HG03095 (cell line): ENCODE measurements at regions not wholly inside any gene's neighbourhood (a gene's known extent, or its start where the extent isn't known, plus 50 kb on each side); places are given as distances from the start of the nearest gene placed in this dataset.
"Not testable (repeated sequence)": the region's sequence is repeated elsewhere in the genome, so short reads cannot be mapped to it uniquely, and the experiment has no call there.

Experiments
- ATAC-seq: cut with Tn5 transposase; IDR thresholded peaks from one replicate; pipeline ENCODE4 v1.9.1; 2021; ENCODE audit warnings: moderate library complexity; ENCODE audit not compliant: unreplicated experiment

GRCh38 chr5:17951392-17952169 lies 317.3 kb downstream of the TAF11L14 start:
- ATAC-seq: no peak

- ATAC-seq: no peak
Measured at GRCh38 chr5:17952231-17952630, 318.0 kb downstream of the TAF11L14 start.

GRCh38 chr5:17964067-17964466 lies 329.8 kb downstream of the TAF11L14 start:
- no peak for ATAC-seq

DNA sequence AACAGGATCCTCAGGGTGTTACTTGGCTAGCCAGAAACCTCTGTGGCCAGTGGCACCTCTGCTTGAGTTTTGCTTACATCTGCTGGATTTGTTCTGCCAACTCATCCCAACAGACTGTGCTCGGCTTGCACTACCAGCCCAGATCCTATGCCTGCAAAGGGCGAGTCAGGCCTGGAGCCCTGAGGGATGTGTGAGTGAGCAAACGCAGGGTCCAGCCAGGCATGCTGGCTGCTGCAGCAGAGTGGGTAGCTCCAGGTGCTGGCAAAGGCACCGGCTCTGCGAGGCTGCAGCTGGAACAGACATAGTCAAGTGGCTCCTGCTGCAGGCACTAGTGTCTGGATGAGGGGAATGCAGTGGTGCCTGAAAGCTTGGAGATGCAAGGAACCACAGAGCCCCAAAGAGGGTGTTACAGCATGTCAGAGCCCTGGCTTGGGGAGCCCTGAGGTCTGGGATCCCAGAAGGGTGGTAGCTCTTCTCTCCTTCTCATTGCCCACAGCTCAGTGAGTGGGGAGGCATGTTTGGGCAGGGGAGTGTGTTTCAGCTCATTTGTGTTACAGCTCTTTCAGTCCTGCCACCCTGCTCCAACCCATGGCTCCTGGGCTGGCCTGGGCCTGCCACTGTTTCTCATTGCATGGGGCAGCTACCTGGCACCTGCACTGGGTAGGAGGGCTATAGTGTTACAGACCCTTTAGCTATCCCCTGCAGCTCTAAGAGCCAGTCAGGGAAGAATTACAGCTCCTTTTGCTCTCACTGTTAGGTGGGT lies 332.6 kb downstream of the TAF11L14 start:
- no peak for ATAC-seq

DNA sequence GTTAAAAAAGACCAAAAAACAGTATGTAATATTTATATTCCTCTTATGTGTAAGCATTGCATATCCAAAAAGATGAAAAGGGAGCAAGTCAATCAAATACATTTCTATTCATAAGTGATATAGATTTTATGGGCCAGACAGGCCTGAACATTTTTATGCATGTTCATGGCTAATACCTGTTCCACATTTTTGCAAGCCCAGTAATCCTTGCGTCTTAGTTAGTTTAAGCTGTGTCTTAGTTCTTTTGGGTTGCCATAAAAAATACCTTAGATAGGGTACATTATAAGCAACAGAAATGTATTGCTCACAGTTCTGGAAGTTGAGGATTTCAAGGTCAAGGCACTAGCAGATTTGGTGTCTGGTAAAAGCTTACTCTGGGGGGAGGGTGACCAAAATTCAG lies 342.1 kb downstream of the TAF11L14 start:
- no peak for ATAC-seq

- ATAC-seq: no peak
Measured at GRCh38 chr5:17978954-17979353, 344.7 kb downstream of the TAF11L14 start.

DNA sequence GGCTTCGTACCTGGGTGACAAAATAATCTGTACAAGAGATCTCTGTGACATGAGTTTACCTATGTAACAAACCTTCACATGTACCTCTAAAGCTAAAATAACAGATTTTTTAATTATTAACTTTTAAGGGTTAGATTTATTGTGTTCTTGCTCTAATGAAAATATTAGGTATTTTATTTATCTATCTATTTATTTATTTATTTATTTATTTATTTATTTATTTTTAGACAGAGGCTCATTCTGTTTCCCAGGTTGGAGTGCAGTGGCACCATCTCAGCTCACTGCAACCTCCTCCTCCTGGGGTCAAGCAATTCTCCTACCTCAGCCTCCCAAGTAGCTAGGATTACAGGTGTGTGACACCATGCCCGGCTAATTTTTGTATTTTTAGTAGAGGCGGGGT lies 348.4 kb downstream of the TAF11L14 start:
- ATAC-seq: not testable (repeated sequence)

DNA sequence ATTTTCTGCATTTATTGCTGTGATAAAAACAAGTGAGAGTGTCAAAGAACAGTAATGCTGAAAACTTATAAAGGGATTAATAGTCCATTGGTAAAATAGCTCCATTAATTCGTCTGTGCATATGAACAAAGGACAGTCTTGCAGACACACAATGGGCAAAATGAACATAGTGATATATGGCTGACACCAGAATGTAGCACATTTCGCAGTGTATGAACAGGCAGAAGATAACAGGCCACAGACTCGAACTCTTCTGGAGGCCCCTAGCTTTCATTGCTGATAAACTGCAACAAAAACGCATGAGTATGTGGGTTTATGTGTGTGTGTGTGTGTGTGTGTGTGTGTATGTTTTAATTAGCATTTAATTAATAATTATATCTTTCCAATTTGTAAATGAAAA lies 354.8 kb downstream of the TAF11L14 start:
- ATAC-seq: no peak

- ATAC-seq: no peak
Measured at GRCh38 chr5:17989567-17990563, 355.6 kb downstream of the TAF11L14 start.

DNA sequence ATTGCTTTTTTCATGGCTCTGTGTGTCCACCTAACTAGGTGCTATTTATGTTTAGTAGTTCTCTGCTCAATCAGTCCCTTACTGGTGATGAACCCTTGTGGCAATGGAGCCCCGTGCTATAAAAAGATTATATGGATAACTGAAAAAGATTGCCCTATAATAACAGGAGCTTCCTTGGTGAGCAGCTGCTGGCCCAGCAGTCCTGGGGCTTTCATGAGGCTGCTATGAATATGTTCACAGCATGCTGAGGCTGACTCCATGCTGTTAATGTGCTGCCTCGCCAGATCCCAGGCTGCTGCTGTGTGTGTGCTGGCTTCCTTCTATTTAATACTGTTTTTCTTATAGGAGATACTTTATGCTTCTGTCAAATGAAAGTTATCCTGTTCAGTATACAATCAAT lies 357.5 kb downstream of the TAF11L14 start:
- ATAC-seq: no peak

GRCh38 chr5:17992291-17992690 lies 358.0 kb downstream of the TAF11L14 start:
- ATAC-seq: no peak

- ATAC-seq: no peak
Measured at GRCh38 chr5:17995997-17996396, 361.7 kb downstream of the TAF11L14 start.

GRCh38 chr5:17999858-18000257 lies 365.6 kb downstream of the TAF11L14 start:
- ATAC-seq: no peak

DNA sequence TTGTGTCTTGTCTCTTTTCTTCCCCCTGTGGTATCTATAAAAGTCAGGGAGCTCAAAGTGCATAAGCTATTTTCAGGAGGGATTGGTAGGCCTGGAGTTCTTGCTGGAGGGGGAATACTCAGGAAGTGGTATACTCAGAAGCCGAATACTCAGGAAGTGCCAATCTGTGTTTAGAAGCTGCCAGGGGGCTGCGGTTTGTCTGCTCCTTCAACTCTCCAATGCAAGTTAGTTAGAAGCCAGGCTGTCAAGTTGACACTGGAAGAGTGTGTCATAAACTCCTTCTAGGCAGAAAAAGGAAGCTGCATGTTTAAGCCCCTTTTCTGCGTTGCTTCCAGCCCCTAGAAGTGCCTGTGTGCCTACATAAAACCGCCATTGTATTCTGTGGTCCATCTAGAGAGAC lies 366.5 kb downstream of the TAF11L14 start:
- no peak for ATAC-seq

DNA sequence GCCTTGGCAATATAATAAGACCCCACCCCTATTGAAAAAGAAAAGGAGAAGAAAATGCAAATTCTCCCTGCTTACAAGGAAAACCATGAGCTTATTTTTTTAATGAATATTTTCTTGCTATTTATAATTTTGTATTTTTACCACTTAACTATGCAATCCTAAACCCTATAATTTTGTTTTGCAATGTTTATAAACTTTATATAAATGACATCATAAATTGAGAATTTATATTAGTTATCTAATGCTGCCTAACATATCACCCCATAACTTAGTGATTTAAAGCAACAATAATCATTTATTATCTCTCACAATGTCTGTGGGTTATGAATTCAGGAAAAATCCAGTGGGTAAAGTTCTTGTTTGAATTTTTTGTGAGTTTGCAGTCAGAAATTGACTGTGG lies 369.1 kb downstream of the TAF11L14 start:
- ATAC-seq: no peak

- ATAC-seq: no peak
Measured at GRCh38 chr5:18003784-18004183, 369.5 kb downstream of the TAF11L14 start.

GRCh38 chr5:18006235-18006634 lies 372.0 kb downstream of the TAF11L14 start:
- ATAC-seq: not testable (repeated sequence)

DNA sequence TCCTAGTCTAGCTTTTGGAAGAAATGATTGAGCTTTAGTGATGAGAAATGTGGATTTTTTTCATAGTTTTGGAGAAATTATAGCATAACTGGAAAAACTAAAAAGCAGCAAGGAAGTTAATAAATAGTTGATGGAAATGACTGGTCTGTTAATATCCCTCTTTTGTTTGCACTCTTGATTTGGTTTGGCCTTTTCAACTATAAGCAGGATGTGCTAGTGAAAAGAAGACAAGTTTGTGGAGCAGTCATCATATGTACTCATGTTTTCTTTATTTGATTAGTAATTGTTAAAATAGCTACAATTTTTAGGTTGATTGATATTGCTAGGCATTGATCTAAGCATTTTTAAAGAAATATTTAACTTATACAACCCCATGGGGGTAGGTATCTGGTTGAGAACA lies 374.7 kb downstream of the TAF11L14 start:
- no peak for ATAC-seq

DNA sequence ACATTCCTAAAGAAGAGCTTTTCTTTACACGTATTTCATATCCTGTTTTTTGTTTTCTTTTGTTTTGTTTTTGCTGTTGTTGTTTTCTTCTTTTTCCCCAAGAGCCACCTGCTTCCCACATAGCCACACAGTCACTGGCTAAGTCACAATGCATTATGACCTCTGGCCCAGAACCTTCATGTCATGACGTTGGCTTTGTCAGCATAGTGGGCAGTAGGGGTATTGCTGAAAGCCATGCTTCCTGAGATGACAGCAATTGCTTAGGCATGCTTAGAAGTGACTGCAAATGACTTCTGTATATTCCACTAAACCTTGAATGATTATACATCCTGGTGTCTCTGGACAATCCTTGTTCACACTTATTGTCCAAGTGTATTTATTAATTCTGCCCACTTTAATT lies 375.8 kb downstream of the TAF11L14 start:
- no peak for ATAC-seq

- ATAC-seq: no peak
Measured at GRCh38 chr5:18018472-18018871, 384.2 kb downstream of the TAF11L14 start.

DNA sequence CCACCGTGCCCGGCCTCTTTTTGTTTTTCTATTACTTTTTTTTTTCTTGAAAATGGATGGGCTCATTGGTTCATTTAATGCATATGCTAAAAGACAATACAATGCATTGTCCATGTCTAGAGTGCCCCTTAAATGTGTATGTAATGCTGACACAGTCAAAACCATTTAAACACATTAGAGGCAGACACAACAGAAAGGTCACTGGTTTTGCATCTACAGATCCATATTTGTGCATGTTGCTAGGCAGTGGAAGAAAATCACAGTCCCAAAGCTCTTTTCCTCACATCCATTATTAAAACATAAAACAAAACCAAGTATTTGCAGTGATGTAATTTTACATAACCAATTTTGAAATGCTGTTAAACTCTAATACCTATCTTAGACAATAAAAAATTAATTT lies 389.0 kb downstream of the TAF11L14 start:
- no peak for ATAC-seq
